IPS-18a (cell line): ENCODE measurements at regions not wholly inside any gene's neighbourhood (a gene's known extent, or its start where the extent isn't known, plus 50 kb on each side); places are given as distances from the start of the nearest gene placed in this dataset.

ENCODE experiments used
- H3K27ac ChIP-seq: one replicate; pipeline ENCODE4 v1.5.1; 2013; ENCODE audit warnings: low read length
- H3K27me3 ChIP-seq: one replicate; pipeline ENCODE4 v1.6.1; 2013; ENCODE audit warnings: mild to moderate bottlenecking, low read length; ENCODE audit not compliant: control insufficient read depth, insufficient read depth
- H3K36me3 ChIP-seq: one replicate; pipeline ENCODE4 v1.6.1; 2013; ENCODE audit warnings: low read depth, low read length; ENCODE audit not compliant: control insufficient read depth
- H3K4me1 ChIP-seq: one replicate; pipeline ENCODE4 v1.6.1; 2013; ENCODE audit warnings: low read depth, low read length; ENCODE audit not compliant: control insufficient read depth
- H3K4me3 ChIP-seq: one replicate; pipeline ENCODE4 v1.5.1; 2013; ENCODE audit warnings: low read length
- H3K9ac ChIP-seq: one replicate; pipeline ENCODE4 v1.6.1; 2013; ENCODE audit warnings: mild to moderate bottlenecking, low read length, moderate library complexity
- H3K9me3 ChIP-seq: one replicate; pipeline ENCODE4 v1.6.1; 2013; ENCODE audit warnings: low read depth, low read length; ENCODE audit not compliant: control insufficient read depth

DNA sequence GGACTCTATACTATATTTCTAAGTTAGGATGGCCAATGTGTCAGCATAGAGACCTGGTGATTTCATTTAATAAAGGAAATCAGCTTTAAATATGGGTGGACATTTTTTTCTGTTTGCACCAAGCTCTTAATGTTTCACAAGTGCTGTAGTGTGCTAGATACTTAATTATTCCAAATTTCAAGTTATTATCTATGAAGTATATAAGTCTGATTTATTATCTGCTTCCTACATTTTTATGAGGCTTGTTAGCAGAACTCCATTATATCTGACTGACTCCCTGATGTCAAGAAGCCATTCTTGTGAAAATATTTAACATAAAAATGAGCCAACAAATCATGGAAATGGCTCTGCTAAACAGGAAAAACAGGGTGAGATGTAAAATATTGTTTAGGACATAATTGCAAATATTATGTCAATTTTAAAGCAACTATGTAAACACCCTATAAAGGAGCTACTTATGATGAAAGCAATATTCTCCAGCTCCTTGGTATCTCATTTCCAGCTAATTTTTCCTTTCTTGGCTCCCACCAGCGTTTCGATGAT, 1415.2 kb downstream of the GATA3 start:
- H3K9ac ChIP-seq, result no peak overlapping the region
- H3K9me3 ChIP-seq, result no peaks in the 10 kb centered on the region
- H3K27me3 ChIP-seq, result no peaks in the 10 kb centered on the region
- H3K4me3 ChIP-seq, result no peak overlapping the region
- no peaks in the 10 kb centered on the region for H3K4me1 ChIP-seq
- H3K27ac ChIP-seq, result no peak overlapping the region
- no peaks in the 10 kb centered on the region for H3K36me3 ChIP-seq

DNA sequence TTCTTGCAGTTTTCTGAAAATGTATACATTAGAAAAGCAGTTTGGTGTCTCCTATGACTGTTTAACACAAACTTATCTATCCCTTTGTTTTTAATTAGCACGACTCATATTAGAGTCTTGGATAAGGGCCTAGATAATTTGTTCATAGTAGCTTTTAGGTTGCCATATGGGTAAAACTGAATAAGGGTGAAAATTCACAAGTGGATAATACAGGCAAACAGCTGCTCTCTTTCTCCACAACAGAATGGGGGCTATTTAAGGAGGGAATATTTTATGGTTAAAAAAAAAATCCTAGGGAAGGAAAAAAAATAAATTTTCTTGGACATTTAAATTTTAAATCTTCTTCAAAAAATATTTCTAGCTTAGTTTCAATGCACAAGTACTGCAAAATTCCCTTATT, 1416.1 kb downstream of the GATA3 start:
- Histone ChIP-seq H3K9me3 (no peaks in the 10 kb centered on the region), H3K27me3 (no peaks in the 10 kb centered on the region), H3K4me1 (no peaks in the 10 kb centered on the region), H3K36me3 (no peaks in the 10 kb centered on the region), H3K9ac (no peak overlapping the region), H3K27ac (no peak overlapping the region), H3K4me3 (no peak overlapping the region)

DNA sequence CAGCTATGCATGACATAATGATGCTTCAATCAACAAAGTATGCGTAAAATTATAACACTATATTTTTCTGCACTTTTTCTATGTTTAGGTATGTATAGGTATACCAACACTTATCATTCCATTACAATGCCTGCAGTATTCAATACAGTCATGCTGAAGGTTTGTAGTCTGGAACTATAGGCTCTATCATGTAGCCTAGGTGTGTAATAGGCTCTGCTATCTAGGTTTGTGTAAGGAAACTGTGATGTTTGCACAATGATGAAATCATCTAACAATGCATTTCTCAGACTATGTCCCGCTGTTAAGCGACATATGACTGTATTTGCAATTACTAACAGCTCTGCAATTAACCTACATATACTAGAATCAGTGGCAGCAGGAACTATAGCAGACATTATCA, 1447.5 kb downstream of the GATA3 start:
- no peak overlapping the region for H3K27ac ChIP-seq
- H3K4me3 ChIP-seq, result no peak overlapping the region
- H3K9me3 ChIP-seq, result no peaks in the 10 kb centered on the region
- no peak overlapping the region for H3K9ac ChIP-seq
- H3K4me1 ChIP-seq, result no peaks in the 10 kb centered on the region
- no peaks in the 10 kb centered on the region for H3K36me3 ChIP-seq
- no peaks in the 10 kb centered on the region for H3K27me3 ChIP-seq

DNA sequence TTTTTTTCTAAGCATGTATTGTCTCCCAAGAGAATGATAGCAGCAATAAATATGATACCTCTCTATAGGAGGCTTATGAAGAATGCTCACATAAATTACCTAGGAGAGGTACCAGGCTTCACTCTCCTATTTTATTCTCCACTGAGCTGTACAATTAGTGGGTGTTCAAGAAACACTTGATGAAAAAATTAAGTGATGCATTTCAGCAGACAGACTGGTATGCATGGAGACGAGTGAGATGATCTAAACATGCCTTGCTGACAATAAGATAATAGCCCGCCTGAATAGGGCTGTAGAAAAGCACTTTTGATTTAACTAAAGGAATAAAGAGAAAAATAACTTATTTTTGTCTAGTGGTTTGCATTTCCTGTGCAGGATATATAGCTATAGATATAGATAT, 1449.7 kb downstream of the GATA3 start:
- Histone ChIP-seq H3K27me3 (no peaks in the 10 kb centered on the region), H3K9me3 (no peaks in the 10 kb centered on the region), H3K36me3 (no peaks in the 10 kb centered on the region), H3K27ac (no peak overlapping the region), H3K9ac (no peak overlapping the region), H3K4me3 (no peak overlapping the region), H3K4me1 (no peaks in the 10 kb centered on the region)

DNA sequence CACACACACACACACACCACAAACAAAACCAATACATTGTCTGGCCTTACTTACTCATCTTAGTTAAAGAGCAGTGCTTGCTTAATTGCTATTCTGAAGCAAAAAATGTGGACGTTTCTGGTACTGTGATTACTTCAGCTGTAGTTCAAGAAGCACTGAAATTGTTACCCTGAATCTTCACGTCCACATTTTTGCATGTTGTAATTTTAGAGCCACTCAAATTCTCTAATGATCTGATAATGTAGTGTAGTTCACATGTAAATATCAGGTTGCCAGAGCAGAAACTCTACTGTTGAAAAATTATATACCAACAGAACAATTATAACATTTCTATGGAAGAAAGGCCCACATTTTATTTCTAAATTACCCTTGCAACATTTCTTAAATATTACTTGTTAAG, 1451.1 kb downstream of the GATA3 start:
- Histone ChIP-seq H3K9ac (no peak overlapping the region), H3K4me1 (peaks cover 10% of the 10 kb centered on the region), H3K36me3 (no peaks in the 10 kb centered on the region), H3K9me3 (no peaks in the 10 kb centered on the region), H3K27me3 (no peaks in the 10 kb centered on the region), H3K27ac (no peak overlapping the region), H3K4me3 (no peak overlapping the region)

DNA sequence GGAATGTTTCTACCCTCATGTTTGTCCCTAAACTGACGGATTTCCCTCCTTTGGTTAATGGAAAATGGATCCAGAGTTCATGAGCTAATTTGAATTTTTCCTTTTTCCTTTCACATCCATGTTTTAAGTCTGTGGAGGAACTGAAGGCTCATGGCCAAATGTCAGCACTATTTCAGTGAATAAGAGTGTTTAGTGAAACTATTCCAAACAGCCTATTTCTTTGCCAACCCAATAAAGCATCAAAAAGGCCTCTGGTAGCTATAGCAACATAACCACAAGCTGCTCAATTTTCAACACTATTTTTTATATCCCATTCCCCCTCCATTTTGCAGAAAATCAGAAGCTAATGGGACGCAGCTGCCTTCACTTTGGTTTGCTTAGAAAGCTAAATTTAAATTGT, 1454.1 kb downstream of the GATA3 start:
- H3K27ac ChIP-seq, result no peak overlapping the region
- no peak overlapping the region for H3K9ac ChIP-seq
- no peaks in the 10 kb centered on the region for H3K36me3 ChIP-seq
- H3K4me3 ChIP-seq, result no peak overlapping the region
- no peaks in the 10 kb centered on the region for H3K27me3 ChIP-seq
- peaks cover 18% of the 10 kb centered on the region for H3K4me1 ChIP-seq
- no peaks in the 10 kb centered on the region for H3K9me3 ChIP-seq

DNA sequence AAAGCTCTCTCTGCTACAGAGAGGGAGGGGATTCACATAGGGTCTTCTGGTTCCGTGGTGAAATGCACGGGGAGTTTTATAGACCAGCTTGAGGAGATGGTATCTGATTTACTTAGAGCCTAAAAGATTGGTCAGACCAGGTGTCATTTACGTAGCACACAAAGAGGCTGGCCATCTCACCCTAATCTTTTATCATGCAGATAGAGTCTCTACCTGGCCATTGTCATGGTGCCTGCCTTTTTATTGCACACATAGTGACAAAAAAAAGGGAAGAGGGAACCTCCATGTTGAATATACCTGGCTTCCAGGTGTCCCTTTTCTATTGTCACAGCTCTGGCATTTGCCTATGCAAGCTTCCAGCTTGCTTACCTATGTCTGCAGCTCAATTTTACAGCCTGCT, 1456.1 kb downstream of the GATA3 start:
- Histone ChIP-seq H3K4me3 (no peak overlapping the region), H3K27me3 (no peaks in the 10 kb centered on the region), H3K9ac (no peak overlapping the region), H3K4me1 (peaks cover 18% of the 10 kb centered on the region), H3K27ac (no peak overlapping the region), H3K36me3 (no peaks in the 10 kb centered on the region), H3K9me3 (no peaks in the 10 kb centered on the region)

DNA sequence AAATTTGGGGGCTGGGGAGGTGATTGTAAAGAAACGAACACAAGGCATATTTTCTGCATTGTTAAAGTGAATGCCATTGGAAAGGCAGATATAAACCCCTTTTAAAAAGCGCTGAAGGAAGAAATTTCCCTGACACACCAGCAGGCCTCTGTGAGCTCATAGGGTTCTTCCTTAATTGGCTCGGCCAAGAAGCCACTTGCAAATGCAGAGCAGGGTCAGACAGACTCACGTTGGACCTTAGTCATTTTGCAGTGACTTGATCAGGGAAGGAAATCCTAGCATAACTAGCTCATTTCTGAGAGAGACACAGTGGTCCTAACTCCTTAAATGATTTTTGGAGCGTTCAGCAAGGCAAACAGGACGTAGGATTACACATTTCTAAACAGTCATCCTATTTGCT, 1461.4 kb downstream of the GATA3 start:
- H3K27ac ChIP-seq, result no peak overlapping the region
- H3K9ac ChIP-seq, result no peak overlapping the region
- H3K4me1 ChIP-seq, result peaks cover 5% of the 10 kb centered on the region
- no peaks in the 10 kb centered on the region for H3K36me3 ChIP-seq
- H3K27me3 ChIP-seq, result no peaks in the 10 kb centered on the region
- no peak overlapping the region for H3K4me3 ChIP-seq
- no peaks in the 10 kb centered on the region for H3K9me3 ChIP-seq

DNA sequence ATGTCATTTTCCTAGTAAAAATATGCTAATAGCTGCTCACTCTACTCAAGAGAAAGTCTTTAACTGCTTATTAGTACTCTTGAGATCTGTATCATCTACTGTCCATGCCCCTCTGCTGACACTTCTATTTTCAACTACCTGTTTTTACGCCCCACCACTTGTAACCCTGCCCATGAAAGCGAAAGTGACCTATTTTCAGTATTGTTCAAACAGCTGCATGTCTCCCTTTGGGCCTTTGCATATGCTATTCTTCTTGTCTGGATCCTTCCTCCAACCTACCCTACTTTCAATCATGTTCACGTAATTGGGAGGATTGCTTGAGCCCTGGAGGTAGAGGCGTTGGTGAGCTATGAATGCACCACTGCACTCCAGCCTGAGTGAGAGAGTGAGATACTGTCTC, 1481.3 kb downstream of the GATA3 start:
- Histone ChIP-seq H3K36me3 (no peaks in the 10 kb centered on the region), H3K9me3 (no peaks in the 10 kb centered on the region), H3K9ac (no peak overlapping the region), H3K4me1 (peaks cover 8% of the 10 kb centered on the region), H3K27ac (no peak overlapping the region), H3K27me3 (no peaks in the 10 kb centered on the region), H3K4me3 (no peak overlapping the region)

DNA sequence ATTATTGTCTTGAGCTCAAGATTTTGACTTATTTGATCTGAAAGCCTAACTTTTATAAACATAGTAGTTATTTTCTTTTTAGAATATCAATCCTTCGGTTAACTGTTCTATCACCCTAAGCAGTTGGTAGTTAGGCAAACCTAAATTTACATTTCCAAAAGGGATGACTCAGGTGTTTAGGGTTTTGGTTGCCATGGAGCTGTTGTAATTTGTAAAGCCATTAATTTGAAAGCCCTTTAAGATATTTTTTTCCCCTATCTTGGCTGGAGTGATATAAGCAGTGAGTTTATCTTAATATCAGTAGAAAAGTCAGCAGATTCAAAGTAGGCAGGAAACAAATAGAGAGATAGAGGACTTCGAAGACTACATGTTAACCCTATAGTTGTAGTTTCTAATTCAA, 1472.6 kb upstream of the CELF2 start:
- peaks cover 23% of the 10 kb centered on the region for H3K4me1 ChIP-seq
- no peaks in the 10 kb centered on the region for H3K27me3 ChIP-seq
- H3K4me3 ChIP-seq, result peak overlapping the region; percentile 30
- H3K9ac ChIP-seq, result peak overlapping the region; percentile 81
- H3K9me3 ChIP-seq, result no peaks in the 10 kb centered on the region
- H3K36me3 ChIP-seq, result no peaks in the 10 kb centered on the region
- H3K27ac ChIP-seq, result peak overlapping the region; percentile 97

DNA sequence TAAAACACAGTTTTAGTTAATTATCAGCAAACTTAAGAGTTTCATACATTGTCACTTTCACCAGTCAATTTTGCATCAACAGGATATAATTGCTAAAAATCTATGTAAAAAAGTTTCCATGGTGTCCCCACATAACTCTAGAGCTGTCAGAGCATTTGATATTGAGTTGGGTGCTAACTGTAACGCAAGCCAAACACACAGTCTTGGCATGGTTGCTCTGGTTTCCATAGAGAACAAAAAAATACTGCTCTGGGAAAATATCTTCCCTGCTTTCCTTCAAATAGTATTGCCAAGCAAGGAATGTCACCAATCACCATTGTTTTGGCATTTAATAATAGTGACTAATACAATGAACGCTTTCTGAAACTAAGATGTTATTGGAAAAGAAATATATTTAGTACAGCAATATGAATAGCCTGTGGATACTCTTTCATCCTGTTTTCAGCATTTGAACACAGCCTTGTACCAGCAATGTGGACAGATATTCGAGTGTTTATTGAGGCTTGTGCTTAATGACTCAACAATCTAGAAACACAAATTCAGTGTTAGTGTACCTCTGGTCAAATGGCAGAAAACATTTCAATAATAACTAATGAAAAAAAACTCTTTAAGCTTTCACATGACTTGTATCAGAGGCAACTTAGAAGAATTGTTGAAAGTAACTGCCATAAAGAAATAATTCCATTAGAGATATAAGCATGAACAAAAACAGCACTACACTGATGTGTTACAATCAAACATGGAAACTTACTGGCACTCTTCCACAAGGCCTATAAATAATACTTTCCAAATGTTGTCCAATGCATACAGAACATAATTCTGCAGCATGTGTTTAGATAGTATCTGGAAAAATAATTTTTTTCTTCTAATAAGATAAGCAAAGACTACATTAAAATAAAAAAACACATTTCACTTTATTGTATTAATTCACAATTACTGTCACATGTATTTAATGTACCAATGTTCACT, 1469.5 kb upstream of the CELF2 start:
- no peaks in the 10 kb centered on the region for H3K9me3 ChIP-seq
- H3K27ac ChIP-seq, result no peak overlapping the region
- no peaks in the 10 kb centered on the region for H3K27me3 ChIP-seq
- H3K9ac ChIP-seq, result no peak overlapping the region
- H3K4me3 ChIP-seq, result no peak overlapping the region
- H3K36me3 ChIP-seq, result no peaks in the 10 kb centered on the region
- peaks cover 23% of the 10 kb centered on the region for H3K4me1 ChIP-seq

DNA sequence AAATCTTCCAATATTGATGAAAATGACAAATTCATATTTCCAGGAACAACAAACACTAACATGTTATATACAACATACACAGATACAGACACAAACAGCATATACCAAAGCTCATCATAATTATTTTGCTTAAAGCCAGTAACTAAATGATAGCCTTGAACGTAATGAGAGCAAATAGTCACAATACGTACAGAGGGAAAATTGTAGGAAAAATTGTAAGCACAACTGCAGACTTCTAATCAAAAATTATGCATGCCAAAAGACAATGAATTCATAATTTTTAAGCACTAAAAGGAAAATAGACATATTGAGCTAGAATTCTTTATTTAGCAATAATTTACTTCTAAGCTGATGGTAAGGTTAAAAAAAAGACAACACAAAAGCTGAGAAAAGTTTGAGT, 1466.9 kb upstream of the CELF2 start:
- no peak overlapping the region for H3K27ac ChIP-seq

More for the DNA sequence above, 1466.9 kb upstream of the CELF2 start:
- no peaks in the 10 kb centered on the region for H3K27me3 ChIP-seq
- H3K9ac ChIP-seq, result no peak overlapping the region
- H3K9me3 ChIP-seq, result no peaks in the 10 kb centered on the region
- H3K36me3 ChIP-seq, result no peaks in the 10 kb centered on the region
- no peak overlapping the region for H3K4me3 ChIP-seq
- H3K4me1 ChIP-seq, result peaks cover 7% of the 10 kb centered on the region
